ENCODE measurements at regions not wholly inside any gene's neighbourhood (a gene's known extent, or its start where the extent isn't known, plus 50 kb on each side); places are given as distances from the start of the nearest gene placed in this dataset.
A peak's percentile ranks its signal among the peaks of the same experiment; 100 is the strongest.

- FAIRE-seq (peak; percentile 72), DNase-seq (ENCODE audit: insufficient read length, low spot score) (no peak)
- no peak for TF ChIP-seq POLR2A (IDR thresholded peaks at IDR 0.05; ENCODE audit: low read depth, low read length)
Observed at GRCh38 chr13:85896516-85897450, 97.6 kb upstream of the SLITRK6 start.

DNA sequence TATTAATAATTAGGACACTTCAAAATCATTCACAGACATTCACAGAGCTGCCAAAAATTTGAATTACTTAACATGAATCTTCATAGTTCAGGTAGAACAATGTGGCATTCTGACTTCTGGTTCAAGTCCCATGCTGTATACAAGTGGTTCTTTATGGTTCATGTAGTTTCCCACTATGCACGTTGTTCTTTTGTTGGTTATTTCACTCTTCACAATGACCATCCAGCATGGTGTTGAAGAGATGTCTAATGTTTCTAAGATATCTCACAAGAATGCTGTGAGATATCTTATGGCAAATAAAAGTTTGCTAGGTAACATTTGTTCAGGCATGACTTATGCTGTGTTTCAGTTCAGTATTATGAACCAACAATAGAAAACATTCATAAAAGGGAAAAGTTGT, 88.2 kb upstream of the SLITRK6 start:
- no peak for DNase-seq (ENCODE audit: insufficient read length, low spot score)
- TF ChIP-seq POLR2A (IDR thresholded peaks at IDR 0.05; ENCODE audit: low read depth, low read length): no peak
- peak; percentile 72 for FAIRE-seq

DNA sequence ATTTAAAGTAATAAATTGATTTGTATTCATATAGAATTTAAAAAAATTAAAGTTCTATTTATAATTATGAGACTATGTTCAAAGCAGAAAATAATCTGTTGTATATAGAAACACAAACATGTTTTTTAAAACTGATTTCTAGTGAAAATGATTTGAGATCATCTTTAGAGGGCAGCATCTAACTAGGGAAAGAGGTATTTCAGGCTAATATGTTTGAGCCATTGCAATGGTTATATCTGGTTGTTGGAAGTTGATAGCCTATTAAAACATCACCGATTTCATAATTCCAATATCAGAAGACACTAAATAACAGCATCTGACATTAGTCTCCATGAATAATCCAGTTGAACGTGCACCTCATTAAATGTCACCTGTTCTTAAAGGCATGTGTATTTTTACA, 79.8 kb upstream of the SLITRK6 start:
- FAIRE-seq (no peak), DNase-seq (ENCODE audit: insufficient read length, low spot score) (no peak)
- TF ChIP-seq POLR2A (IDR thresholded peaks at IDR 0.05; ENCODE audit: low read depth, low read length): no peak

- no peak for TF ChIP-seq POLR2A (IDR thresholded peaks at IDR 0.05; ENCODE audit: low read depth, low read length)
- peak; percentile 3 for DNase-seq (ENCODE audit: insufficient read length, low spot score)
Observed at GRCh38 chr13:85864963-85865530, 65.8 kb upstream of the SLITRK6 start.

DNA sequence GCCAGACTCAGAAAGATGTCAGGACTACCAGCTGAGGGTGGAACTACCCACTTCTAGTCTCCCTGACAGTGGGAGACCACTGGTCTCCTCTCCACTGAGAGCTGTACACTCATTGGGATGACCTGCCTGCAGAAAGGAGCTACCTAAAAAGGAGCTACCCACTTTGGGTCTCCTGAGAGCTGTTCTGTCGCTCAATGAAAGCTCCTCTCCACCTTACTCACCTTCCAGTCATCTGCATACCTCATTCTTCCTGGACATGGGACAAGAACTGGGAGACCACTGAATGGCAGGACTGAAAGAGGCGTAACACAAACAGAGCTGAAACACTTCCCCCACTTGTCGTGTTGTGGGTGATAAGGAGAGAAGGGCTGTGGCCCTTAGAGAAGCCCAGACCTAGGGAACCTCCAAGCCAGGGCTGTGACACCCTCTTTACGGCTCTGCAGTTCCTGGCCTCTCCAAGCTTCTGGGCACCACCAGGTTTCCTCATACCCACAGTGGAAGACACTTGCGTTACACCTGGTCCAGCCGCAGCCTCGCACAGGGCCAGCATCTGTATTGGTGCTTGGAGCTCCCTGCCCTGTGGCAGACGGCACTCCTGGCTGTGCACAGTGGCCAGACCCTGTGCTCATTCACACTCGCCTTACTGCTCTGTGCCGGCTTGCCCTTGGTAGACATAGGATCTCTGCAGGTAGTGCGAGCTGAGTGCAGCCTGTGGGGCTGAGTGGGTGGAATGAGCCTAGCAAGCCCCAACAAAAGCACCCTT, 54.9 kb upstream of the SLITRK6 start:
- FAIRE-seq: no peak
- TF ChIP-seq POLR2A (IDR thresholded peaks at IDR 0.05; ENCODE audit: low read depth, low read length): no peak
- DNase-seq (ENCODE audit: insufficient read length, low spot score): no peak

More at GRCh38 chr13:85864963-85865530, 65.8 kb upstream of the SLITRK6 start:
- FAIRE-seq: peak; percentile 88

- no peak for TF ChIP-seq POLR2A (IDR thresholded peaks at IDR 0.05; ENCODE audit: low read depth, low read length)
- FAIRE-seq (no peak), DNase-seq (ENCODE audit: insufficient read length, low spot score) (no peak)
Observed at GRCh38 chr13:85853161-85853894, 54.1 kb upstream of the SLITRK6 start.

All from H54 (cell line).